K562 (cell line): ENCODE measurements at regions not wholly inside any gene's neighbourhood (a gene's known extent, or its start where the extent isn't known, plus 50 kb on each side); places are given as distances from the start of the nearest gene placed in this dataset.

Source experiments
- JUND ChIP-seq, 2 experiments: IDR thresholded peaks; 2 replicates in 1 of 2; 3 replicates in 1 of 2; pipeline ENCODE4 v1.6.1; 2011; ENCODE audit warnings: borderline replicate concordance in 2 of 2, low read depth in 2 of 2, low read length in 2 of 2, improper control_type of control experiment in 1 of 2, missing biosample characterization in 1 of 2, missing genetic modification characterization in 1 of 2, missing genetic modification reagents in 1 of 2
- ZFP91 ChIP-seq: sonication (generic); formaldehyde crosslinking; IDR thresholded peaks from 2 replicates; pipeline ENCODE4 v1.8.0; 2022; ENCODE audit warnings: mild to moderate bottlenecking, missing genetic modification reagents

- TF ChIP-seq ZFP91 (CRISPR knock-in tag) (no peak), JUND (IDR thresholded peaks at IDR 0.05; ENCODE audit: borderline replicate concordance, low read depth, low read length) (no peak), JUND (tag; IDR thresholded peaks at IDR 0.05; ENCODE audit: borderline replicate concordance, low read depth, low read length) (no peak)
Observed at GRCh38 chr3:38925351-38925750, 109.3 kb upstream of the SCN10A start.
